ENCODE measurements at regions not wholly inside any gene's neighbourhood (a gene's known extent, or its start where the extent isn't known, plus 50 kb on each side); places are given as distances from the start of the nearest gene placed in this dataset.

DNA sequence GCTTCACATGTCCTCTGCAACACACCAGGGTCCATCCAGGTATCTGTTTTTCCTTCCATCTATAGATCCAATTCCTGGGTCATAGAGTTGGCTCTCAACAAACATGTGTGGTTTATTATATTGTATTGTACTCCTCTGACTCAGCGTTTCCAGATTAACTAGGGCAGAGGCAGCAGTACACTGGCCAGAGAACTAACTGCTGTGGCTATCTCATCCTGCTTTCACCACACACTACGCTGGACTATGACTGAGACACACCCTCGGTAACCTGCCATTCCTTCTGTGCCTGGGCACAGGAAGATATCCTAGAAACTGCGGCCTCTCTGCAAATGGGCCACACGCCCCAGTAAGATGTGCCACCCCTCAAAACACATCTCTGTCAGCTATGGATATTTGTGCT is 159.8 kb upstream of the STK17B start (continued):
- TF ChIP-seq ZNF778 (CRISPR knock-in tag; IDR thresholded peaks at IDR 0.05) (no peak), C11orf30 (IDR thresholded peaks at IDR 0.05; ENCODE audit: low read depth) (peak; percentile 96), NR3C1 (CRISPR knock-in tag; IDR thresholded peaks at IDR 0.05) (no peak), ZSCAN29 (IDR thresholded peaks at IDR 0.05) (no peak), ZNF384 (IDR thresholded peaks at IDR 0.05; ENCODE audit: low read depth, low read length) (no peak), ARID1B (IDR thresholded peaks at IDR 0.05) (peak; percentile 46), ZNF79 (CRISPR knock-in tag; IDR thresholded peaks at IDR 0.05; ENCODE audit: low read depth) (no peak), TRIM24 (IDR thresholded peaks at IDR 0.05) (no peak), MCM5 (IDR thresholded peaks at IDR 0.05; ENCODE audit: low read depth) (no peak), SMARCE1 (IDR thresholded peaks at IDR 0.05) (peak; percentile 37; the same call in 1 of the 2 replicates), ZNF318 (IDR thresholded peaks at IDR 0.05; ENCODE audit: borderline replicate concordance in 1 of 2, low read depth in 1 of 2) (no peak), ZNF174 (CRISPR knock-in tag; IDR thresholded peaks at IDR 0.05) (no peak), HMGN3 (IDR thresholded peaks at IDR 0.05; ENCODE audit: borderline replicate concordance, extremely low read depth, insufficient read length, low read depth, low read length) (no peak)
- TF ChIP-seq, protein P1, sequence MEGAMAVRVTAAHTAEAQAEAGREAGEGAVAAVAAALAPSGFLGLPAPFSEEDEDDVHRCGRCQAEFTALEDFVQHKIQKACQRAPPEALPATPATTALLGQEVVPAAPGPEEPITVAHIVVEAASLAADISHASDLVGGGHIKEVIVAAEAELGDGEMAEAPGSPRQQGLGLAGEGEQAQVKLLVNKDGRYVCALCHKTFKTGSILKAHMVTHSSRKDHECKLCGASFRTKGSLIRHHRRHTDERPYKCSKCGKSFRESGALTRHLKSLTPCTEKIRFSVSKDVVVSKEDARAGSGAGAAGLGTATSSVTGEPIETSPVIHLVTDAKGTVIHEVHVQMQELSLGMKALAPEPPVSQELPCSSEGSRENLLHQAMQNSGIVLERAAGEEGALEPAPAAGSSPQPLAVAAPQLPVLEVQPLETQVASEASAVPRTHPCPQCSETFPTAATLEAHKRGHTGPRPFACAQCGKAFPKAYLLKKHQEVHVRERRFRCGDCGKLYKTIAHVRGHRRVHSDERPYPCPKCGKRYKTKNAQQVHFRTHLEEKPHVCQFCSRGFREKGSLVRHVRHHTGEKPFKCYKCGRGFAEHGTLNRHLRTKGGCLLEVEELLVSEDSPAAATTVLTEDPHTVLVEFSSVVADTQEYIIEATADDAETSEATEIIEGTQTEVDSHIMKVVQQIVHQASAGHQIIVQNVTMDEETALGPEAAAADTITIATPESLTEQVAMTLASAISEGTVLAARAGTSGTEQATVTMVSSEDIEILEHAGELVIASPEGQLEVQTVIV (CRISPR knock-in tag; IDR thresholded peaks at IDR 0.05; ENCODE audit: borderline replicate concordance): no peak
- TF ChIP-seq, protein P2, sequence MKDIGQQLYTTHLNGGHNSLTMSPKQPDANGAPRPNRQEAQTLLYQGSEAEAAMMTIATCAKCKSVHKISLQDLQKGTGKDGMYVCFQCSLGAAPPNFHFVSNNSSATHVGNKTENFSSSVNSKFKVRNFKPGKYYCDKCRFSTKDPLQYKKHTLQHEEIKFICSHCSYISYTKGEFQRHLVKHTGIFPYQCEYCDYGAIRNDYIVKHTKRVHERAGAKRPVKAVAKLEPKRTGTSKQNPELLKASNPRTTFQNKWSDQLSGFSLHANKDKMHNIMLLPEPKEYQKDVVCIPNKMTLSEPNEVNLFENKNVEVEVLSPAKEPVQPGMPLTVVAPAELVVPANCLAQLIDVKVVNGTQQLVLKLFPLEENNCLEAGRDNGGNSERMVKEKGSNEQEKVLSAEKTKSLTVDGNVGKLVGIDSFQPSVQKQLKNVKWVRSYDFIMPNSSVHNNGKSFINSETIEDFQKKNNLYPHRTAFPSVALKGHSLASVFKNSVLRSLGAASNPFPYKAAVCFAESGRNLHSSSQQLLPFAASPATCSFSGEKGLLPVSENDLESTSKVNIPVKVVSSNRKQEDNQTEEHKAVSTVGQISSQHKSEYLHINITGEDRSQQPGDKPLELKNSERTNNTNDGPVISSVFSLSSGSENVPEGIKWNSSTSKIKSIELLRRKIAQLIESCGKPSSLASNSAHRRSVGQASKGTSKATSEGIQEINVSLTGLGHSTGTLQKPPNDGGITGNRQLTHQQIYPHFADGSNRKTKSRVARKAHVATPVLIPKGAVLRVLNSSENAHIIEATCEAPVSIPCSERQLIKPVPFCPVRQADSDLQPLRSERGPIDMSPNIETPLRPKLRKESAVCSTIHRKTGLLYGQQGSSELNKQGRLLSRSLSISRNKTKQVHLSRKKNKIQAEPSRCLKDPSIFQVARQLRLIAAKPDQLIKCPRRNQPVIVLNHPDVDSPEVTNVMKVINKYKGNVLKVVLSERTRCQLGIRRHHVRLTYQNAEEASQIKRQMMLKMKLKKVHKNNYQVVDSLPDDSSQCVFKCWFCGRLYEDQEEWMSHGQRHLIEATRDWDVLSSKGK (CRISPR knock-in tag; IDR thresholded peaks at IDR 0.05): no peak
